ENCODE measurements at regions not wholly inside any gene's neighbourhood (a gene's known extent, or its start where the extent isn't known, plus 50 kb on each side); places are given as distances from the start of the nearest gene placed in this dataset.

DNA sequence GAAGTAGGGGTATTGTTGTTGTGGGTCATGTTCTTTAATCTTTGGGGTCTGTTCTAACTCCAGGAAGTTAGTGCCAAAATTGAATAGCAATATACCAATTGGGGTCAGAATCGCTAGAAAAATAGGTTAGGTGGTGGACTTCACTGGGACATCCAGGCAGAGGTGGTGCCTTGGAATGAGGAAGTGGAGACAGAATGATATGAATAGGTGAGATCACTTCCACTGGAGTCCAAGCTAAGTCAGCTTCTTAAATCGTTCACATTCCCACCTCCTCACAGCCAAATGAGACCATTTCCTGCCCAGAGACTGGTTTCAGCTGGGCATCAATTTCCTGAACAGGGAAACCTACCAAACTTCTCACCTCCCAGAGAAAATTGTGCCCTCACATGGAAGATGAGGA, 137.8 kb upstream of the RAB4A start:
- TF ChIP-seq POLR2A (IDR thresholded peaks at IDR 0.05) (no peak), POLR2AphosphoS5 (IDR thresholded peaks at IDR 0.05) (no peak)
- TF ChIP-seq, protein P1, sequence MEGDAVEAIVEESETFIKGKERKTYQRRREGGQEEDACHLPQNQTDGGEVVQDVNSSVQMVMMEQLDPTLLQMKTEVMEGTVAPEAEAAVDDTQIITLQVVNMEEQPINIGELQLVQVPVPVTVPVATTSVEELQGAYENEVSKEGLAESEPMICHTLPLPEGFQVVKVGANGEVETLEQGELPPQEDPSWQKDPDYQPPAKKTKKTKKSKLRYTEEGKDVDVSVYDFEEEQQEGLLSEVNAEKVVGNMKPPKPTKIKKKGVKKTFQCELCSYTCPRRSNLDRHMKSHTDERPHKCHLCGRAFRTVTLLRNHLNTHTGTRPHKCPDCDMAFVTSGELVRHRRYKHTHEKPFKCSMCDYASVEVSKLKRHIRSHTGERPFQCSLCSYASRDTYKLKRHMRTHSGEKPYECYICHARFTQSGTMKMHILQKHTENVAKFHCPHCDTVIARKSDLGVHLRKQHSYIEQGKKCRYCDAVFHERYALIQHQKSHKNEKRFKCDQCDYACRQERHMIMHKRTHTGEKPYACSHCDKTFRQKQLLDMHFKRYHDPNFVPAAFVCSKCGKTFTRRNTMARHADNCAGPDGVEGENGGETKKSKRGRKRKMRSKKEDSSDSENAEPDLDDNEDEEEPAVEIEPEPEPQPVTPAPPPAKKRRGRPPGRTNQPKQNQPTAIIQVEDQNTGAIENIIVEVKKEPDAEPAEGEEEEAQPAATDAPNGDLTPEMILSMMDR (IDR thresholded peaks at IDR 0.05): no peak

All from prostate gland (tissue), 2 donors.